SH-SY5Y (cell line): ENCODE measurements at regions not wholly inside any gene's neighbourhood (a gene's known extent, or its start where the extent isn't known, plus 50 kb on each side); places are given as distances from the start of the nearest gene placed in this dataset.

ENCODE experiments used
- GATA2 ChIP-seq: IDR thresholded peaks from 2 replicates; pipeline ENCODE4 v1.6.1; 2011; ENCODE audit warnings: mild to moderate bottlenecking, low read depth, low read length
- GATA3 ChIP-seq: IDR thresholded peaks from 2 replicates; pipeline ENCODE4 v1.6.1; 2011; ENCODE audit warnings: low read depth, mild to moderate bottlenecking, low read length, moderate library complexity

DNA sequence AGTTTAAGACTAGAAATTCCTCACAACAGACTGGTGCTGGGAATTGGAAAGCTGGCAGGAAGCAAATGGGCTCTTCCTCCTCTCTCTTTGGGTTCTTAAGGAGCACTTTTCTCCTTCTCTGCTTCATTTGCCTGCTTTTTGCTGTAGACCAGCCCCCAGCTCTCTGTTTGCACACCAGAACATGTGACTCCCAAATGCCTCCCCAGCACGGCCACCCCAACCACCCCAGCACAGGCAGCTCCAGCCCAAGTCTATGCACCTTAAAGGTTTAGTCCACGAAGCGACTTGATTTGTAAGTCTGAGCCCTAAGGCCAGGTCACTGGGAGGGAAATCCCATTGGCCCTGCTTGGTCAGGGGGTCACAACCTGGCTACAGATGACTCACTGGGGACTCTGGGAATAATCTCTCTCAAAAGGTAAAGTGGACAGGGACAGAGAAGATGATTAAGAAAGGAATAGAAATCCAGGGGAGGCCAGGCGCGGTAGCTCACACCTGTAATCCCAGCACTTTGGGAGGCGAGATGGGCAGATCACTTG, 377.8 kb upstream of the PROK2 start:
- no peak for TF ChIP-seq GATA3
- TF ChIP-seq GATA2 = no peak
